Endothelial cell of umbilical vein (primary cell): ENCODE measurements at regions not wholly inside any gene's neighbourhood (a gene's known extent, or its start where the extent isn't known, plus 50 kb on each side); places are given as distances from the start of the nearest gene placed in this dataset.

ENCODE experiments used
- BruUV-seq: library from RNA; stranded (reverse); fragments of 400-500 nt; replicated peaks from 2 replicates; lab custom pipeline; 2021; lab: Mats Ljungman, UMichigan
- CTCF ChIA-PET: fragments of 300-600, 350-600 bp; sonication (Branson Sonifier 250); formaldehyde crosslinking; loops from one replicate; lab custom pipeline; 2021; ENCODE audit warnings: antibody characterized with exemption, inconsistent platforms; lab: Charles Lee
- POLR2A ChIA-PET: fragments of 300-600, 350-600 bp; sonication (Branson Sonifier 250); formaldehyde crosslinking; loops from one replicate; lab custom pipeline; 2021; ENCODE audit warnings: antibody characterized with exemption, inconsistent platforms; lab: Charles Lee
- DNase-seq: peaks from one replicate; pipeline ENCODE4 v3.0.0-alpha.2; 2011; ENCODE audit warnings: low read depth, low spot score
- FAIRE-seq: peaks from 2 replicates; lab custom pipeline; 2011; peaks lifted over from hg19 to GRCh38; lab: Jason Lieb, UNC
- H2AFZ ChIP-seq: 2 replicates; pipeline ENCODE4 v1.6.0; 2012; ENCODE audit warnings: low read depth, low read length, control low read depth, inconsistent platforms
- H3K27ac ChIP-seq: 2 replicates; pipeline ENCODE4 v1.5.1; 2011; ENCODE audit warnings: low read depth, mild to moderate bottlenecking, control low read depth, low read length, moderate library complexity; ENCODE audit not compliant: insufficient read depth
- H3K27me3 ChIP-seq, 2 experiments: 2 replicates each; pipeline versions ENCODE4 v1.6.0 to v1.6.1; 2011; ENCODE audit warnings: low read length in 2 of 2, mixed read lengths in 1 of 2; ENCODE audit not compliant: control insufficient read depth in 2 of 2, insufficient read depth in 2 of 2
- H3K36me3 ChIP-seq, 2 experiments: 2 replicates in 1 of 2; 3 replicates in 1 of 2; pipeline ENCODE4 v1.5.1; 2011; ENCODE audit warnings: low read length in 2 of 2, mild to moderate bottlenecking in 1 of 2, moderate library complexity in 1 of 2; ENCODE audit not compliant: control insufficient read depth in 2 of 2, insufficient read depth in 2 of 2; ENCODE audit errors: extremely low read depth in 1 of 2
- H3K4me1 ChIP-seq: 3 replicates; pipeline ENCODE4 v1.5.1; 2011; ENCODE audit warnings: mild to moderate bottlenecking, low read length; ENCODE audit not compliant: control insufficient read depth, insufficient read depth; ENCODE audit errors: extremely low read depth
- H3K4me2 ChIP-seq: 2 replicates; pipeline ENCODE4 v1.6.1; 2011; ENCODE audit warnings: low read length, control low read depth, mixed read lengths; ENCODE audit not compliant: insufficient read depth
- H3K4me3 ChIP-seq, 3 experiments: fragments of 200-600 bp in 1 of 3; sonication (generic), shearing (Covaris generic) in 1 of 3; replicated peaks in 1 of 3; 2 replicates each; pipeline ENCODE4 v1.5.1; 2011 to 2016; ENCODE audit warnings: control low read depth in 3 of 3, low read length in 3 of 3, mild to moderate bottlenecking in 2 of 3, inconsistent platforms in 1 of 3, low read depth in 1 of 3, moderate library complexity in 1 of 3; ENCODE audit not compliant: insufficient read depth in 1 of 3
- H3K79me2 ChIP-seq: 2 replicates; pipeline ENCODE4 v1.6.0; 2012; ENCODE audit warnings: low read length, inconsistent platforms; ENCODE audit not compliant: control insufficient read depth, insufficient read depth
- H3K9ac ChIP-seq: replicated peaks from 2 replicates; pipeline ENCODE3; 2011; ENCODE audit warnings: low read length, control low read depth; ENCODE audit not compliant: insufficient read depth; ENCODE audit errors: extremely low read depth
- H3K9me1 ChIP-seq: replicated peaks from 3 replicates; pipeline ENCODE4 v1.6.0; 2011; ENCODE audit warnings: mild to moderate bottlenecking, low read length; ENCODE audit not compliant: control insufficient read depth, insufficient read depth; ENCODE audit errors: extremely low read depth
- H3K9me3 ChIP-seq: replicated peaks from 2 replicates; pipeline ENCODE4 v1.5.1; 2012; ENCODE audit warnings: low read length, inconsistent platforms; ENCODE audit not compliant: control insufficient read depth, insufficient read depth
- H4K20me1 ChIP-seq: replicated peaks from 2 replicates; pipeline ENCODE3; 2011; ENCODE audit warnings: mild to moderate bottlenecking, low read length; ENCODE audit not compliant: control insufficient read depth, insufficient read depth; ENCODE audit errors: extremely low read depth
- EZH2 ChIP-seq: IDR thresholded peaks from 2 replicates; pipeline ENCODE4 v1.6.1; 2012; ENCODE audit warnings: borderline replicate concordance, low read depth, mild to moderate bottlenecking, moderate library complexity, low read length, inconsistent platforms; ENCODE audit not compliant: severe bottlenecking
- FOS ChIP-seq: IDR thresholded peaks from 2 replicates; pipeline ENCODE4 v1.6.1; 2011; ENCODE audit warnings: mild to moderate bottlenecking, low read length, moderate library complexity, borderline replicate concordance; ENCODE audit not compliant: insufficient read depth
- GATA2 ChIP-seq: IDR thresholded peaks from 2 replicates; pipeline ENCODE4 v1.7.0; 2011; ENCODE audit warnings: low read depth, mild to moderate bottlenecking, moderate library complexity, mixed read lengths, low read length; ENCODE audit not compliant: insufficient read length, insufficient read depth
- JUN ChIP-seq: IDR thresholded peaks from 2 replicates; pipeline ENCODE4 v1.6.1; 2011; ENCODE audit warnings: borderline replicate concordance, low read depth; ENCODE audit not compliant: insufficient read length, insufficient read depth
- MAX ChIP-seq: IDR thresholded peaks from 2 replicates; pipeline ENCODE4 v1.6.1; 2011; ENCODE audit not compliant: insufficient read depth, insufficient read length
- MYC ChIP-seq: IDR thresholded peaks from one replicate; pipeline ENCODE4 v1.6.1; 2011; ENCODE audit warnings: mild to moderate bottlenecking, low read depth, low read length
- POLR2A ChIP-seq: IDR thresholded peaks from 2 replicates; pipeline ENCODE4 v1.6.1; 2012; ENCODE audit warnings: low read depth, mild to moderate bottlenecking, control low read depth, low read length
- POLR2AphosphoS5 ChIP-seq: IDR thresholded peaks from 2 replicates; pipeline ENCODE4 v1.6.1; 2012; ENCODE audit warnings: low read depth, mild to moderate bottlenecking, control low read depth, low read length, moderate library complexity; ENCODE audit not compliant: insufficient read depth
- dilution Hi-C: fragments of 300-500 bp; cut with MboI; formaldehyde crosslinking; loops from one replicate; pipeline ENCODE4 v1.15.0; 2019; ENCODE audit warnings: low sequenced_read_pairs; ENCODE audit not compliant: extremely low pct_ligation_motif_present
- intact Hi-C: fragments of 100-400 bp; cut with micrococcal nuclease; formaldehyde crosslinking; loops from one replicate; pipeline ENCODE4 v1.10.0; 2022
- TF ChIP-seq, protein P1 (sequence below), 2 donors: IDR thresholded peaks; 1 replicate in 1 of 2; 2 replicates in 1 of 2; pipeline ENCODE4 v1.5.1; 2011; ENCODE audit warnings: low read length in 2 of 2, mild to moderate bottlenecking in 2 of 2, moderate library complexity in 2 of 2, control low read depth in 1 of 2, inconsistent platforms in 1 of 2, low read depth in 1 of 2; ENCODE audit not compliant: insufficient read depth in 1 of 2; ENCODE audit errors: extremely low read depth in 1 of 2

GRCh38 chr4:27484216-27484615 lies 623.6 kb downstream of the STIM2 start:
- H3K27ac ChIP-seq, result no peak overlapping the region
- BruUV-seq, result no TSS peak
- DNase-seq (no peak), FAIRE-seq (no peak)
- ChIA-PET CTCF (no interaction called here), POLR2A (no interaction called here)
- no peak overlapping the region for H3K4me3 ChIP-seq
- no peak overlapping the region for H3K9ac ChIP-seq
- H3K36me3 ChIP-seq, result no peaks in the 10 kb centered on the region
- dilution Hi-C loops, result no loop called here
- no peaks in the 10 kb centered on the region for H3K79me2 ChIP-seq
- no peak overlapping the region for H2AFZ ChIP-seq
- TF ChIP-seq, protein P1, sequence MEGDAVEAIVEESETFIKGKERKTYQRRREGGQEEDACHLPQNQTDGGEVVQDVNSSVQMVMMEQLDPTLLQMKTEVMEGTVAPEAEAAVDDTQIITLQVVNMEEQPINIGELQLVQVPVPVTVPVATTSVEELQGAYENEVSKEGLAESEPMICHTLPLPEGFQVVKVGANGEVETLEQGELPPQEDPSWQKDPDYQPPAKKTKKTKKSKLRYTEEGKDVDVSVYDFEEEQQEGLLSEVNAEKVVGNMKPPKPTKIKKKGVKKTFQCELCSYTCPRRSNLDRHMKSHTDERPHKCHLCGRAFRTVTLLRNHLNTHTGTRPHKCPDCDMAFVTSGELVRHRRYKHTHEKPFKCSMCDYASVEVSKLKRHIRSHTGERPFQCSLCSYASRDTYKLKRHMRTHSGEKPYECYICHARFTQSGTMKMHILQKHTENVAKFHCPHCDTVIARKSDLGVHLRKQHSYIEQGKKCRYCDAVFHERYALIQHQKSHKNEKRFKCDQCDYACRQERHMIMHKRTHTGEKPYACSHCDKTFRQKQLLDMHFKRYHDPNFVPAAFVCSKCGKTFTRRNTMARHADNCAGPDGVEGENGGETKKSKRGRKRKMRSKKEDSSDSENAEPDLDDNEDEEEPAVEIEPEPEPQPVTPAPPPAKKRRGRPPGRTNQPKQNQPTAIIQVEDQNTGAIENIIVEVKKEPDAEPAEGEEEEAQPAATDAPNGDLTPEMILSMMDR (IDR thresholded peaks at IDR 0.05; ENCODE audit: extremely low read depth in 1 of 2, insufficient read depth in 1 of 2, low read depth in 1 of 2, low read length in 2 of 2), result no peak
- TF ChIP-seq FOS (no peak), EZH2 (no peak), POLR2A (no peak), MAX (no peak), POLR2AphosphoS5 (no peak), JUN (no peak), GATA2 (no peak), MYC (no peak)
- no peaks in the 10 kb centered on the region for H4K20me1 ChIP-seq
- no peaks in the 10 kb centered on the region for H3K27me3 ChIP-seq
- intact Hi-C loops, result no loop called here
- no peaks in the 10 kb centered on the region for H3K9me1 ChIP-seq
- peaks cover 4% of the 10 kb centered on the region for H3K9me3 ChIP-seq
- no peak overlapping the region for H3K4me2 ChIP-seq
- no peaks in the 10 kb centered on the region for H3K4me1 ChIP-seq
